H9 (cell line): ENCODE measurements at regions not wholly inside any gene's neighbourhood (a gene's known extent, or its start where the extent isn't known, plus 50 kb on each side); places are given as distances from the start of the nearest gene placed in this dataset.

ENCODE experiments used
- DNase-seq: peaks from one replicate; pipeline ENCODE4 v3.0.0-alpha.2; 2017
- H2AFZ ChIP-seq: one replicate; pipeline ENCODE4 v1.6.1; 2013; ENCODE audit warnings: mild to moderate bottlenecking, low read length, control low read depth, moderate library complexity
- H2AK5ac ChIP-seq: 2 replicates; pipeline ENCODE4 v1.6.1; 2013; ENCODE audit warnings: low read length, control low read depth, mixed read lengths; ENCODE audit not compliant: insufficient read length
- H2BK120ac ChIP-seq: one replicate; pipeline ENCODE4 v1.6.1; 2013; ENCODE audit warnings: low read depth, mild to moderate bottlenecking, low read length, control low read depth, inconsistent platforms; ENCODE audit not compliant: poor library complexity, severe bottlenecking
- H2BK12ac ChIP-seq: 2 replicates; pipeline ENCODE4 v1.6.1; 2013; ENCODE audit warnings: low read length, control low read depth, mixed read lengths, low read depth; ENCODE audit not compliant: insufficient read length
- H2BK15ac ChIP-seq: 2 replicates; pipeline ENCODE4 v1.6.1; 2013; ENCODE audit warnings: low read depth, low read length, control low read depth
- H2BK20ac ChIP-seq: one replicate; pipeline ENCODE4 v1.6.1; 2013; ENCODE audit warnings: low read depth, mild to moderate bottlenecking, low read length, control low read depth, inconsistent platforms; ENCODE audit not compliant: poor library complexity, severe bottlenecking
- H2BK5ac ChIP-seq: 2 replicates; pipeline ENCODE4 v1.6.1; 2013; ENCODE audit warnings: low read length, control low read depth, mixed read lengths; ENCODE audit not compliant: insufficient read length
- H3K14ac ChIP-seq: 2 replicates; pipeline ENCODE4 v1.6.1; 2013; ENCODE audit warnings: low read length, control low read depth; ENCODE audit not compliant: insufficient read depth
- H3K18ac ChIP-seq: 2 replicates; pipeline ENCODE4 v1.6.1; 2013; ENCODE audit warnings: low read depth, mild to moderate bottlenecking, mixed read lengths, low read length, control low read depth; ENCODE audit not compliant: insufficient read length
- H3K23ac ChIP-seq: 2 replicates; pipeline ENCODE4 v1.6.1; 2013; ENCODE audit warnings: low read length, control low read depth, mixed read lengths, low read depth; ENCODE audit not compliant: insufficient read length
- H3K23me2 ChIP-seq: 2 replicates; pipeline ENCODE4 v1.6.1; 2013; ENCODE audit warnings: low read depth, mild to moderate bottlenecking, mixed read lengths, low read length, control low read depth; ENCODE audit not compliant: insufficient read length, poor library complexity, severe bottlenecking
- H3K27ac ChIP-seq: 2 replicates; pipeline ENCODE4 v1.5.1; 2013; ENCODE audit warnings: low read length, control low read depth, mixed read lengths, low read depth; ENCODE audit not compliant: insufficient read length
- H3K27me3 ChIP-seq: 2 replicates; pipeline ENCODE4 v1.6.1; 2013; ENCODE audit warnings: low read length, control low read depth, inconsistent platforms; ENCODE audit not compliant: insufficient read depth
- H3K4ac ChIP-seq: 2 replicates; pipeline ENCODE4 v1.6.1; 2013; ENCODE audit warnings: low read depth, mild to moderate bottlenecking, control low read depth, inconsistent platforms, low read length, moderate library complexity
- H3K4me1 ChIP-seq: 2 replicates; pipeline ENCODE4 v1.6.1; 2013; ENCODE audit warnings: low read length, control low read depth, inconsistent platforms; ENCODE audit not compliant: insufficient read depth
- H3K4me2 ChIP-seq: 2 replicates; pipeline ENCODE4 v1.6.1; 2013; ENCODE audit warnings: low read length, control low read depth, mixed read lengths; ENCODE audit not compliant: insufficient read length, insufficient read depth
- H3K56ac ChIP-seq: 2 replicates; pipeline ENCODE4 v1.6.1; 2013; ENCODE audit warnings: low read depth, mild to moderate bottlenecking, mixed read lengths, low read length, control low read depth; ENCODE audit not compliant: insufficient read length
- H3K79me1 ChIP-seq: 2 replicates; pipeline ENCODE4 v1.6.1; 2013; ENCODE audit warnings: low read depth, mild to moderate bottlenecking, moderate library complexity, low read length, control low read depth, inconsistent platforms; ENCODE audit not compliant: insufficient read depth, poor library complexity, severe bottlenecking
- H3K79me2 ChIP-seq: 2 replicates; pipeline ENCODE4 v1.6.1; 2013; ENCODE audit warnings: low read length, control low read depth, inconsistent platforms; ENCODE audit not compliant: insufficient read depth
- H3K9ac ChIP-seq: 2 replicates; pipeline ENCODE4 v1.6.1; 2013; ENCODE audit warnings: low read length, control low read depth, mixed read lengths; ENCODE audit not compliant: insufficient read length; ENCODE audit errors: extremely low read depth
- H3K9me3 ChIP-seq: one replicate; pipeline ENCODE4 v1.6.1; 2013; ENCODE audit warnings: low read depth, low read length, inconsistent platforms; ENCODE audit not compliant: control insufficient read depth
- H3T11ph ChIP-seq: one replicate; pipeline ENCODE4 v1.6.1; 2013; ENCODE audit warnings: mild to moderate bottlenecking, low read length, control low read depth, inconsistent platforms
- H4K20me1 ChIP-seq: one replicate; pipeline ENCODE4 v1.6.1; 2013; ENCODE audit not compliant: control insufficient read depth, insufficient read length, insufficient read depth
- H4K5ac ChIP-seq: 2 replicates; pipeline ENCODE4 v1.6.1; 2013; ENCODE audit warnings: low read depth, mild to moderate bottlenecking, mixed read lengths, low read length, control low read depth; ENCODE audit not compliant: insufficient read length
- H4K8ac ChIP-seq: replicated peaks from 2 replicates; pipeline ENCODE4 v1.6.1; 2013; ENCODE audit warnings: low read length, control low read depth, mixed read lengths, low read depth; ENCODE audit not compliant: insufficient read length
- H4K91ac ChIP-seq: 2 replicates; pipeline ENCODE4 v1.6.1; 2013; ENCODE audit warnings: low read depth, mild to moderate bottlenecking, moderate library complexity, mixed read lengths, low read length, control low read depth; ENCODE audit not compliant: insufficient read length
- H3K27ac Mint-ChIP-seq, 3 experiments: 2 replicates in 2 of 3; 3 replicates in 1 of 3; pipeline ENCODE4 v1.8.0; 2020 to 2021; ENCODE audit warnings: mixed read lengths in 3 of 3, mild to moderate bottlenecking in 1 of 3, moderate library complexity in 1 of 3
- H3K27me3 Mint-ChIP-seq: 2 replicates; pipeline ENCODE4 v1.8.0; 2021; ENCODE audit warnings: low read depth, mild to moderate bottlenecking, moderate library complexity, mixed read lengths
- H3K36me3 Mint-ChIP-seq, 3 experiments: 2 replicates in 2 of 3; 3 replicates in 1 of 3; pipeline ENCODE4 v1.8.0; 2020 to 2021; ENCODE audit warnings: low read depth in 3 of 3, mixed read lengths in 3 of 3; ENCODE audit not compliant: insufficient read depth in 1 of 3
- H3K4me1 Mint-ChIP-seq, 2 experiments: 2 replicates each; pipeline ENCODE4 v1.8.0; 2020; ENCODE audit warnings: mixed read lengths in 2 of 2
- H3K4me3 Mint-ChIP-seq, 2 experiments: 2 replicates in 1 of 2; 3 replicates in 1 of 2; pipeline ENCODE4 v1.8.0; 2020 to 2021; ENCODE audit warnings: mild to moderate bottlenecking in 2 of 2, mixed read lengths in 2 of 2, moderate library complexity in 1 of 2
- H3K9me3 Mint-ChIP-seq, 2 experiments: 2 replicates in 1 of 2; 3 replicates in 1 of 2; pipeline ENCODE4 v1.8.0; 2020; ENCODE audit warnings: mild to moderate bottlenecking in 2 of 2, mixed read lengths in 2 of 2, moderate library complexity in 1 of 2
- CTCF ChIP-seq: fragments of 200-600 bp; sonication (generic); conservative IDR thresholded peaks from 3 replicates; pipeline ENCODE4 v1.8.0; 2021; ENCODE audit warnings: antibody characterized with exemption, mild to moderate bottlenecking
- WGBS: extraction: QIAGEN DNeasy Blood & Tissue Kit; methylation state at CpG from one replicate; pipeline ENCODE4 v1.1.7; 2013; ENCODE audit warnings: missing lambda C conversion rate, low lambda C conversion rate, mixed read lengths; ENCODE audit not compliant: insufficient read length; ENCODE audit errors: extremely low coverage; 5-methylcytosine and 5-hydroxymethylcytosine counted together

GRCh38 chr12:96132819-96133218 is 61.4 kb upstream of the ELK3 start:
- Histone ChIP-seq H2AK5ac (no peak overlapping the region), H4K91ac (no peak overlapping the region), H2BK120ac (no peak overlapping the region), H3T11ph (no peak overlapping the region), H3K18ac (no peak overlapping the region), H2BK12ac (no peak overlapping the region), H4K8ac (no peak overlapping the region), H2BK15ac (no peak overlapping the region), H2BK5ac (no peak overlapping the region), H3K4me2 (no peak overlapping the region), H2BK20ac (no peak overlapping the region), H3K79me1 (no peaks in the 10 kb centered on the region), H3K9ac (no peak overlapping the region), H4K20me1 (no peaks in the 10 kb centered on the region), H3K4me1 (no peaks in the 10 kb centered on the region), H3K27ac (no peak overlapping the region), H3K23ac (no peak overlapping the region), H3K79me2 (no peaks in the 10 kb centered on the region), H3K23me2 (no peaks in the 10 kb centered on the region), H3K4ac (no peak overlapping the region), H3K14ac (no peak overlapping the region), H3K9me3 (no peaks in the 10 kb centered on the region), H3K56ac (no peak overlapping the region), H3K27me3 (no peaks in the 10 kb centered on the region), H2AFZ (no peak overlapping the region), H4K5ac (no peak overlapping the region)
- no peaks in the 10 kb centered on the region for H3K9me3 Mint-ChIP-seq
- no peaks in the 10 kb centered on the region for H3K36me3 Mint-ChIP-seq
- H3K27me3 Mint-ChIP-seq = peaks cover 2% of the 10 kb centered on the region
- H3K4me1 Mint-ChIP-seq = peaks cover 12 to 14% of the 10 kb centered on the region in 2 experiments
- no peak for DNase-seq
- peak; percentile 44; the same call in 2 of the 3 replicates for TF ChIP-seq CTCF
- H3K4me3 Mint-ChIP-seq = no peak overlapping the region
- H3K27ac Mint-ChIP-seq = no peak overlapping the region
- WGBS = no CpG with 5 or more reads among the region's 4 CpGs
